ENCODE measurements at regions not wholly inside any gene's neighbourhood (a gene's known extent, or its start where the extent isn't known, plus 50 kb on each side); places are given as distances from the start of the nearest gene placed in this dataset.

GRCh38 chr9:30697958-30698357 lies 1686.5 kb upstream of the ACO1 start:
- no peaks in the 10 kb centered on the region for H3K79me2 ChIP-seq (ENCODE audit: insufficient read depth, low read length)
- no peaks in the 10 kb centered on the region for H3K9me2 ChIP-seq (ENCODE audit: insufficient read depth)
- no peak overlapping the region for H3K4me2 ChIP-seq (ENCODE audit: low read length)
- H3K27me3 ChIP-seq (ENCODE audit: insufficient read depth, low read length) = no peaks in the 10 kb centered on the region
- ChIA-PET POLR2A (no interaction called here), RAD21 (ENCODE audit: low non-redundant PET in 1 of 2, low total read pairs in 2 of 2, uncharacterized antibody in 2 of 2, unreplicated experiment in 2 of 2) (no interaction called here), CTCF (no interaction called here)
- H4K20me1 ChIP-seq (ENCODE audit: insufficient read depth) = no peaks in the 10 kb centered on the region
- H3K36me3 ChIP-seq (ENCODE audit: control insufficient read depth in 1 of 2, insufficient read depth in 2 of 2, low read length in 2 of 2) = no peaks in the 10 kb centered on the region
- TF ChIP-seq POLR2A (IDR thresholded peaks at IDR 0.05; ENCODE audit: borderline replicate concordance, extremely low read depth, insufficient read depth, insufficient read length) = no peak
- ATAC-seq (no peak), DNase-seq (ENCODE audit: low read depth, low spot score) (no peak)
- H3K27ac ChIP-seq (ENCODE audit: low read depth, low read length) = no peak overlapping the region
- no peaks in the 10 kb centered on the region for H3K4me1 ChIP-seq (ENCODE audit: control insufficient read depth in 1 of 2, insufficient read depth in 2 of 2, low read length in 2 of 2)
- no peak overlapping the region for H2AFZ ChIP-seq (ENCODE audit: low read depth, low read length, poor library complexity, severe bottlenecking)
- BruUV-seq (replicated peaks) = no TSS peak
- H3K4me3 ChIP-seq (replicated peaks in 1 of 2; ENCODE audit: low read depth in 1 of 2, low read length in 2 of 2) = no peak overlapping the region
- H3K9ac ChIP-seq (ENCODE audit: low read length) = no peak overlapping the region
- H3K9me3 ChIP-seq (ENCODE audit: control insufficient read depth in 1 of 2, insufficient read depth in 1 of 2, low read depth in 1 of 2, low read length in 2 of 2) = no peaks in the 10 kb centered on the region
- intact Hi-C loops (cut with micrococcal nuclease) = no loop called here

- CTCF ChIA-PET = no interaction called here
- no TSS peak for BruUV-seq (replicated peaks)
Observed at GRCh38 chr9:30711591-30711990, 1672.9 kb upstream of the ACO1 start.

GRCh38 chr9:30713243-30713642 lies 1671.2 kb upstream of the ACO1 start:
- Histone ChIP-seq H3K27me3 (ENCODE audit: insufficient read depth, low read length) (no peaks in the 10 kb centered on the region), H3K4me3 (replicated peaks in 1 of 2; ENCODE audit: low read depth in 1 of 2, low read length in 2 of 2) (no peak overlapping the region), H3K4me1 (ENCODE audit: control insufficient read depth in 1 of 2, insufficient read depth in 2 of 2, low read length in 2 of 2) (no peaks in the 10 kb centered on the region), H3K27ac (ENCODE audit: low read depth, low read length) (no peak overlapping the region), H4K20me1 (ENCODE audit: insufficient read depth) (no peaks in the 10 kb centered on the region), H3K9me2 (ENCODE audit: insufficient read depth) (no peaks in the 10 kb centered on the region), H3K36me3 (ENCODE audit: control insufficient read depth in 1 of 2, insufficient read depth in 2 of 2, low read length in 2 of 2) (no peaks in the 10 kb centered on the region), H3K79me2 (ENCODE audit: insufficient read depth, low read length) (no peaks in the 10 kb centered on the region), H3K9ac (ENCODE audit: low read length) (no peak overlapping the region), H3K4me2 (ENCODE audit: low read length) (no peak overlapping the region), H3K9me3 (ENCODE audit: control insufficient read depth in 1 of 2, insufficient read depth in 1 of 2, low read depth in 1 of 2, low read length in 2 of 2) (no peaks in the 10 kb centered on the region; a peak in 1 of 4 replicates), H2AFZ (ENCODE audit: low read depth, low read length, poor library complexity, severe bottlenecking) (no peak overlapping the region)
- ChIA-PET POLR2A (no interaction called here), CTCF (no interaction called here), RAD21 (ENCODE audit: low non-redundant PET in 1 of 2, low total read pairs in 2 of 2, uncharacterized antibody in 2 of 2, unreplicated experiment in 2 of 2) (no interaction called here)
- no TSS peak for BruUV-seq (replicated peaks)
- DNase-seq (ENCODE audit: low read depth, low spot score) = no peak
- intact Hi-C loops (cut with micrococcal nuclease) = no loop called here
- TF ChIP-seq MAX (IDR thresholded peaks at IDR 0.05) = no peak
- no peak for TF ChIP-seq EZH2phosphoT487 (IDR thresholded peaks at IDR 0.05; ENCODE audit: borderline replicate concordance)
- TF ChIP-seq EZH2 (IDR thresholded peaks at IDR 0.05) = no peak
- TF ChIP-seq POLR2A (IDR thresholded peaks at IDR 0.05; ENCODE audit: borderline replicate concordance, extremely low read depth, insufficient read depth, insufficient read length) = no peak
- TF ChIP-seq RAD21 (IDR thresholded peaks at IDR 0.05; ENCODE audit: low read depth) = no peak
- TF ChIP-seq ZFX (IDR thresholded peaks at IDR 0.05) = no peak
- TF ChIP-seq SIN3A (IDR thresholded peaks at IDR 0.05; ENCODE audit: low read depth) = no peak
- no peak for TF ChIP-seq YY1 (IDR thresholded peaks at IDR 0.05; ENCODE audit: extremely low read depth, insufficient replicate concordance, low read depth, low read length)
- TF ChIP-seq POLR2AphosphoS5 (IDR thresholded peaks at IDR 0.05; ENCODE audit: low read depth, low read length) = no peak
- TF ChIP-seq TCF7L2 (IDR thresholded peaks at IDR 0.05; ENCODE audit: borderline replicate concordance, extremely low read depth, insufficient read depth, insufficient read length) = no peak
- TF ChIP-seq ZNF274 (IDR thresholded peaks at IDR 0.05; ENCODE audit: low read depth, low read length) = no peak
- TF ChIP-seq SP1 (IDR thresholded peaks at IDR 0.05; ENCODE audit: low read depth) = no peak
- no peak for ATAC-seq

More at GRCh38 chr9:30711591-30711990, 1672.9 kb upstream of the ACO1 start:
- Histone ChIP-seq H3K27ac (ENCODE audit: low read depth, low read length) (no peak overlapping the region), H3K4me3 (replicated peaks in 1 of 2; ENCODE audit: low read depth in 1 of 2, low read length in 2 of 2) (no peak overlapping the region), H3K4me1 (ENCODE audit: control insufficient read depth in 1 of 2, insufficient read depth in 2 of 2, low read length in 2 of 2) (no peaks in the 10 kb centered on the region), H4K20me1 (ENCODE audit: insufficient read depth) (no peaks in the 10 kb centered on the region), H3K9me2 (ENCODE audit: insufficient read depth) (no peaks in the 10 kb centered on the region), H3K4me2 (ENCODE audit: low read length) (no peak overlapping the region), H3K9me3 (ENCODE audit: control insufficient read depth in 1 of 2, insufficient read depth in 1 of 2, low read depth in 1 of 2, low read length in 2 of 2) (no peaks in the 10 kb centered on the region; a peak in 1 of 4 replicates), H3K9ac (ENCODE audit: low read length) (no peak overlapping the region), H3K36me3 (ENCODE audit: control insufficient read depth in 1 of 2, insufficient read depth in 2 of 2, low read length in 2 of 2) (no peaks in the 10 kb centered on the region), H2AFZ (ENCODE audit: low read depth, low read length, poor library complexity, severe bottlenecking) (no peak overlapping the region), H3K79me2 (ENCODE audit: insufficient read depth, low read length) (no peaks in the 10 kb centered on the region), H3K27me3 (ENCODE audit: insufficient read depth, low read length) (no peaks in the 10 kb centered on the region)
- DNase-seq (ENCODE audit: low read depth, low spot score) (no peak), ATAC-seq (no peak)
- ChIA-PET POLR2A (no interaction called here), RAD21 (ENCODE audit: low non-redundant PET in 1 of 2, low total read pairs in 2 of 2, uncharacterized antibody in 2 of 2, unreplicated experiment in 2 of 2) (no interaction called here)
- TF ChIP-seq MAX (IDR thresholded peaks at IDR 0.05) = no peak
- TF ChIP-seq SIN3A (IDR thresholded peaks at IDR 0.05; ENCODE audit: low read depth) = no peak
- TF ChIP-seq CBX3 (IDR thresholded peaks at IDR 0.05; ENCODE audit: low read depth) = no peak
- intact Hi-C loops (cut with micrococcal nuclease) = no loop called here
